ENCODE measurements at regions not wholly inside any gene's neighbourhood (a gene's known extent, or its start where the extent isn't known, plus 50 kb on each side); places are given as distances from the start of the nearest gene placed in this dataset.

- TF ChIP-seq CTCF (IDR thresholded peaks at IDR 0.05) (no peak), POLR2A (IDR thresholded peaks at IDR 0.05) (no peak)
Measured at GRCh38 chr5:175795959-175796358, 75.4 kb upstream of the CPLX2 start.

Data from right lobe of liver (tissue), 4 donors.